Erythroblast (primary cell): ENCODE measurements at regions not wholly inside any gene's neighbourhood (a gene's known extent, or its start where the extent isn't known, plus 50 kb on each side); places are given as distances from the start of the nearest gene placed in this dataset.

Experiments used
- GATA1 ChIP-seq: IDR thresholded peaks from 2 replicates; pipeline ENCODE4 v1.6.1; 2011; ENCODE audit warnings: low read depth, mild to moderate bottlenecking, control low read depth, low read length, moderate library complexity
- POLR2A ChIP-seq: IDR thresholded peaks from 2 replicates; pipeline ENCODE4 v1.6.1; 2011; ENCODE audit warnings: mild to moderate bottlenecking, low read length

DNA sequence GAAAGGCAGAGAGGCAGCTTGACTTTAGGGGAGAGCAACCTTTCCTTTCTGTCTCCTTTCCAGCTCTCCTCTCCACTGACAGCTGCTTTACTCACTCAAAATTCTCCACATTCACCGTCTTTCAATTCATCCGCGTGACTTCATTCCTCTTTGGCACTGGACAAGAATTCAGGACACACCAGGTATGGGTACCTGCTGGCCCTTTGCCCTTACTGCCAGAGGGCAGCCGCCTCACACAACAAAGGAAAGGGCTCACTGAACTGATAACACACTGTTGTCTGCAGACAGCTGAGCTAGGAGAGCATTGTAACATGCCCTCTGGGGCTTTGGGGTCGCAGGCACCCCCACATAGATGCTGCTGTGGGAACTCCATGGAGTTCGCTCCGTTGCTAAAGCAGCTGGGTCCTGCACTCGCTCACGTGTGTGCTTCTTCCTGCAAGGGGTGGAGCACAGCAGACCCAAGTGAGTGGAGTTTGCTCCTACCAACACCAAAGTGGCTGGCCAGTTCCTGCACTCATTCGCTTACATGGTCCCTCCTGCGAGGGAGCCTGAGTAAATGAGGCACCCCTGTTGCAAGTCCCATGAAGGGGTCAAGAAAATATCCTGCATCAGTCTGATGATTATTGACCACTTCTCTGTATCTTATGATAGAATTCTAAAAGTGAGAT lies 79.0 kb upstream of the SGO1 start:
- TF ChIP-seq POLR2A (no peak), GATA1 (no peak)
